H9 (cell line): ENCODE measurements at regions not wholly inside any gene's neighbourhood (a gene's known extent, or its start where the extent isn't known, plus 50 kb on each side); places are given as distances from the start of the nearest gene placed in this dataset.
A peak's percentile ranks its signal among the peaks of the same experiment; 100 is the strongest.

ENCODE experiments used
- DNase-seq: peaks from one replicate; pipeline ENCODE4 v3.0.0-alpha.2; 2017
- H2AFZ ChIP-seq: one replicate; pipeline ENCODE4 v1.6.1; 2013; ENCODE audit warnings: mild to moderate bottlenecking, low read length, control low read depth, moderate library complexity
- H2AK5ac ChIP-seq: 2 replicates; pipeline ENCODE4 v1.6.1; 2013; ENCODE audit warnings: low read length, control low read depth, mixed read lengths; ENCODE audit not compliant: insufficient read length
- H2BK120ac ChIP-seq: one replicate; pipeline ENCODE4 v1.6.1; 2013; ENCODE audit warnings: low read depth, mild to moderate bottlenecking, low read length, control low read depth, inconsistent platforms; ENCODE audit not compliant: poor library complexity, severe bottlenecking
- H2BK12ac ChIP-seq: 2 replicates; pipeline ENCODE4 v1.6.1; 2013; ENCODE audit warnings: low read length, control low read depth, mixed read lengths, low read depth; ENCODE audit not compliant: insufficient read length
- H2BK15ac ChIP-seq: 2 replicates; pipeline ENCODE4 v1.6.1; 2013; ENCODE audit warnings: low read depth, low read length, control low read depth
- H2BK20ac ChIP-seq: one replicate; pipeline ENCODE4 v1.6.1; 2013; ENCODE audit warnings: low read depth, mild to moderate bottlenecking, low read length, control low read depth, inconsistent platforms; ENCODE audit not compliant: poor library complexity, severe bottlenecking
- H2BK5ac ChIP-seq: 2 replicates; pipeline ENCODE4 v1.6.1; 2013; ENCODE audit warnings: low read length, control low read depth, mixed read lengths; ENCODE audit not compliant: insufficient read length
- H3K14ac ChIP-seq: 2 replicates; pipeline ENCODE4 v1.6.1; 2013; ENCODE audit warnings: low read length, control low read depth; ENCODE audit not compliant: insufficient read depth
- H3K18ac ChIP-seq: 2 replicates; pipeline ENCODE4 v1.6.1; 2013; ENCODE audit warnings: low read depth, mild to moderate bottlenecking, mixed read lengths, low read length, control low read depth; ENCODE audit not compliant: insufficient read length
- H3K23ac ChIP-seq: 2 replicates; pipeline ENCODE4 v1.6.1; 2013; ENCODE audit warnings: low read length, control low read depth, mixed read lengths, low read depth; ENCODE audit not compliant: insufficient read length
- H3K23me2 ChIP-seq: 2 replicates; pipeline ENCODE4 v1.6.1; 2013; ENCODE audit warnings: low read depth, mild to moderate bottlenecking, mixed read lengths, low read length, control low read depth; ENCODE audit not compliant: insufficient read length, poor library complexity, severe bottlenecking
- H3K27ac ChIP-seq: 2 replicates; pipeline ENCODE4 v1.5.1; 2013; ENCODE audit warnings: low read length, control low read depth, mixed read lengths, low read depth; ENCODE audit not compliant: insufficient read length
- H3K27me3 ChIP-seq: 2 replicates; pipeline ENCODE4 v1.6.1; 2013; ENCODE audit warnings: low read length, control low read depth, inconsistent platforms; ENCODE audit not compliant: insufficient read depth
- H3K4ac ChIP-seq: 2 replicates; pipeline ENCODE4 v1.6.1; 2013; ENCODE audit warnings: low read depth, mild to moderate bottlenecking, control low read depth, inconsistent platforms, low read length, moderate library complexity
- H3K4me1 ChIP-seq: 2 replicates; pipeline ENCODE4 v1.6.1; 2013; ENCODE audit warnings: low read length, control low read depth, inconsistent platforms; ENCODE audit not compliant: insufficient read depth
- H3K4me2 ChIP-seq: 2 replicates; pipeline ENCODE4 v1.6.1; 2013; ENCODE audit warnings: low read length, control low read depth, mixed read lengths; ENCODE audit not compliant: insufficient read length, insufficient read depth
- H3K56ac ChIP-seq: 2 replicates; pipeline ENCODE4 v1.6.1; 2013; ENCODE audit warnings: low read depth, mild to moderate bottlenecking, mixed read lengths, low read length, control low read depth; ENCODE audit not compliant: insufficient read length
- H3K79me1 ChIP-seq: 2 replicates; pipeline ENCODE4 v1.6.1; 2013; ENCODE audit warnings: low read depth, mild to moderate bottlenecking, moderate library complexity, low read length, control low read depth, inconsistent platforms; ENCODE audit not compliant: insufficient read depth, poor library complexity, severe bottlenecking
- H3K79me2 ChIP-seq: 2 replicates; pipeline ENCODE4 v1.6.1; 2013; ENCODE audit warnings: low read length, control low read depth, inconsistent platforms; ENCODE audit not compliant: insufficient read depth
- H3K9ac ChIP-seq: 2 replicates; pipeline ENCODE4 v1.6.1; 2013; ENCODE audit warnings: low read length, control low read depth, mixed read lengths; ENCODE audit not compliant: insufficient read length; ENCODE audit errors: extremely low read depth
- H3K9me3 ChIP-seq: one replicate; pipeline ENCODE4 v1.6.1; 2013; ENCODE audit warnings: low read depth, low read length, inconsistent platforms; ENCODE audit not compliant: control insufficient read depth
- H3T11ph ChIP-seq: one replicate; pipeline ENCODE4 v1.6.1; 2013; ENCODE audit warnings: mild to moderate bottlenecking, low read length, control low read depth, inconsistent platforms
- H4K20me1 ChIP-seq: one replicate; pipeline ENCODE4 v1.6.1; 2013; ENCODE audit not compliant: control insufficient read depth, insufficient read length, insufficient read depth
- H4K5ac ChIP-seq: 2 replicates; pipeline ENCODE4 v1.6.1; 2013; ENCODE audit warnings: low read depth, mild to moderate bottlenecking, mixed read lengths, low read length, control low read depth; ENCODE audit not compliant: insufficient read length
- H4K8ac ChIP-seq: replicated peaks from 2 replicates; pipeline ENCODE4 v1.6.1; 2013; ENCODE audit warnings: low read length, control low read depth, mixed read lengths, low read depth; ENCODE audit not compliant: insufficient read length
- H4K91ac ChIP-seq: 2 replicates; pipeline ENCODE4 v1.6.1; 2013; ENCODE audit warnings: low read depth, mild to moderate bottlenecking, moderate library complexity, mixed read lengths, low read length, control low read depth; ENCODE audit not compliant: insufficient read length
- H3K27ac Mint-ChIP-seq, 3 experiments: 2 replicates in 2 of 3; 3 replicates in 1 of 3; pipeline ENCODE4 v1.8.0; 2020 to 2021; ENCODE audit warnings: mixed read lengths in 3 of 3, mild to moderate bottlenecking in 1 of 3, moderate library complexity in 1 of 3
- H3K27me3 Mint-ChIP-seq: 2 replicates; pipeline ENCODE4 v1.8.0; 2021; ENCODE audit warnings: low read depth, mild to moderate bottlenecking, moderate library complexity, mixed read lengths
- H3K36me3 Mint-ChIP-seq, 3 experiments: 2 replicates in 2 of 3; 3 replicates in 1 of 3; pipeline ENCODE4 v1.8.0; 2020 to 2021; ENCODE audit warnings: low read depth in 3 of 3, mixed read lengths in 3 of 3; ENCODE audit not compliant: insufficient read depth in 1 of 3
- H3K4me1 Mint-ChIP-seq, 2 experiments: 2 replicates each; pipeline ENCODE4 v1.8.0; 2020; ENCODE audit warnings: mixed read lengths in 2 of 2
- H3K4me3 Mint-ChIP-seq, 2 experiments: 2 replicates in 1 of 2; 3 replicates in 1 of 2; pipeline ENCODE4 v1.8.0; 2020 to 2021; ENCODE audit warnings: mild to moderate bottlenecking in 2 of 2, mixed read lengths in 2 of 2, moderate library complexity in 1 of 2
- H3K9me3 Mint-ChIP-seq, 2 experiments: 2 replicates in 1 of 2; 3 replicates in 1 of 2; pipeline ENCODE4 v1.8.0; 2020; ENCODE audit warnings: mild to moderate bottlenecking in 2 of 2, mixed read lengths in 2 of 2, moderate library complexity in 1 of 2
- WGBS: extraction: QIAGEN DNeasy Blood & Tissue Kit; methylation state at CpG from one replicate; pipeline ENCODE4 v1.1.7; 2013; ENCODE audit warnings: missing lambda C conversion rate, low lambda C conversion rate, mixed read lengths; ENCODE audit not compliant: insufficient read length; ENCODE audit errors: extremely low coverage; 5-methylcytosine and 5-hydroxymethylcytosine counted together
- TF ChIP-seq, protein P1 (sequence below): fragments of 200-600 bp; sonication (generic); conservative IDR thresholded peaks from 3 replicates; pipeline ENCODE4 v1.8.0; 2021; ENCODE audit warnings: antibody characterized with exemption, mild to moderate bottlenecking

DNA sequence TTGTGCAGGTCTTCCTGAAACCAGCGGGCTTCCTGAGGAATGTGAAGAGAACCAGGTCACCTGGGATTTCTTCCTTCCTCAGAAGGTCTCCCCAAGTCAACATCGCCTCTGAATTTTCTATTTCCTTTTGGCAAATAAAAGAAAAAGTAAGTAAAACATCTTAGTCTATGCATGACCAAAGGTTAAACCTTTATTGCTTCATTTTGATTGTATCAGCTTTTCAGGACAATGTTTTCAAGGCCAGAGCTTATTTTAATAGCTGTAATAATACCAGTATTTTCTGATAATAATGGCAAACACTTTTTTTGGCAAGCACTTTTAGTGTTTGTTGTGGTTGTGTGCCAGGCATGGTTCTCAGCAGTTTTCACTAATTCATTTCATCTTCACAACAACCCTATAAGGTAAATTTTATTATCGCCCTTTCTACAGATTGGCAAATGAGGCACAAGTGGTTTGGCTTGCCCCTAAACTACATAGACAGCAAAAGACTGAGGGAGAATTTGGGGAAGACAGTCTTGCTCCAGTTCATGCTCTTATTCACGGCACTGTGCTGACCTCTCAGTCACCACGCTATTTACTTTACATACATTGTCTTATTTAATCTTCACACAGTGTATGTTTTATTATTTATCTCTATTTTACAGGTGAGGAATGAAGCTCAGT lies 110.4 kb downstream of the RPL22L1 start:
- H4K8ac ChIP-seq = no peak overlapping the region
- H2AFZ ChIP-seq = no peak overlapping the region
- H3K9ac ChIP-seq = no peak overlapping the region
- H3K79me1 ChIP-seq = no peaks in the 10 kb centered on the region
- H2BK12ac ChIP-seq = no peak overlapping the region
- peak overlapping the region in 1 of 3 experiments; percentile 11; a peak in 1 of 7 replicates for H3K27ac Mint-ChIP-seq
- DNase-seq = no peak
- H3K4ac ChIP-seq = no peak overlapping the region
- no peaks in the 10 kb centered on the region for H3K36me3 Mint-ChIP-seq
- H3K23ac ChIP-seq = no peak overlapping the region
- H2BK20ac ChIP-seq = no peak overlapping the region
- no peak overlapping the region for H2BK5ac ChIP-seq
- H3T11ph ChIP-seq = no peak overlapping the region
- H3K9me3 Mint-ChIP-seq = no peaks in the 10 kb centered on the region
- no peak overlapping the region for H3K4me3 Mint-ChIP-seq
- no peak overlapping the region for H3K4me2 ChIP-seq
- no peak overlapping the region for H2BK120ac ChIP-seq
- no peaks in the 10 kb centered on the region for H3K79me2 ChIP-seq
- no peak overlapping the region for H4K91ac ChIP-seq
- H4K5ac ChIP-seq = no peak overlapping the region
- no peaks in the 10 kb centered on the region for H3K4me1 ChIP-seq
- H3K9me3 ChIP-seq = no peaks in the 10 kb centered on the region
- no peaks in the 10 kb centered on the region for H3K23me2 ChIP-seq
- no peak overlapping the region for H2AK5ac ChIP-seq
- no peak overlapping the region for H3K27ac ChIP-seq
- H2BK15ac ChIP-seq = no peak overlapping the region
- no peaks in the 10 kb centered on the region; a peak in 1 of 4 replicates for H3K4me1 Mint-ChIP-seq
- H3K18ac ChIP-seq = no peak overlapping the region
- no peak overlapping the region for H3K56ac ChIP-seq
- TF ChIP-seq, protein P1, sequence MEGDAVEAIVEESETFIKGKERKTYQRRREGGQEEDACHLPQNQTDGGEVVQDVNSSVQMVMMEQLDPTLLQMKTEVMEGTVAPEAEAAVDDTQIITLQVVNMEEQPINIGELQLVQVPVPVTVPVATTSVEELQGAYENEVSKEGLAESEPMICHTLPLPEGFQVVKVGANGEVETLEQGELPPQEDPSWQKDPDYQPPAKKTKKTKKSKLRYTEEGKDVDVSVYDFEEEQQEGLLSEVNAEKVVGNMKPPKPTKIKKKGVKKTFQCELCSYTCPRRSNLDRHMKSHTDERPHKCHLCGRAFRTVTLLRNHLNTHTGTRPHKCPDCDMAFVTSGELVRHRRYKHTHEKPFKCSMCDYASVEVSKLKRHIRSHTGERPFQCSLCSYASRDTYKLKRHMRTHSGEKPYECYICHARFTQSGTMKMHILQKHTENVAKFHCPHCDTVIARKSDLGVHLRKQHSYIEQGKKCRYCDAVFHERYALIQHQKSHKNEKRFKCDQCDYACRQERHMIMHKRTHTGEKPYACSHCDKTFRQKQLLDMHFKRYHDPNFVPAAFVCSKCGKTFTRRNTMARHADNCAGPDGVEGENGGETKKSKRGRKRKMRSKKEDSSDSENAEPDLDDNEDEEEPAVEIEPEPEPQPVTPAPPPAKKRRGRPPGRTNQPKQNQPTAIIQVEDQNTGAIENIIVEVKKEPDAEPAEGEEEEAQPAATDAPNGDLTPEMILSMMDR = no peak
- H3K14ac ChIP-seq = no peak overlapping the region
- WGBS = no CpG with 5 or more reads among the region's 5 CpGs
- H3K27me3 Mint-ChIP-seq = no peaks in the 10 kb centered on the region; the same call in 1 of the 2 replicates
- H3K27me3 ChIP-seq = no peaks in the 10 kb centered on the region
- H4K20me1 ChIP-seq = no peaks in the 10 kb centered on the region
